Anterior cingulate cortex (tissue), 58 donors: ENCODE measurements at regions not wholly inside any gene's neighbourhood (a gene's known extent, or its start where the extent isn't known, plus 50 kb on each side); places are given as distances from the start of the nearest gene placed in this dataset.
A peak's percentile ranks its signal among the peaks of the same experiment; 100 is the strongest.

Source experiments
- DNase-seq, 58 donors: peaks; one replicate each; lab custom pipeline; 2025; lab: John Stamatoyannopoulos, UW

GRCh38 chr11:121711236-121711635 lies 258.5 kb upstream of the SORL1-AS1 start:
- DNase-seq, result no peak

GRCh38 chr11:121706884-121707420 lies 254.2 kb upstream of the SORL1-AS1 start:
- no peak for DNase-seq

- DNase-seq, result no peak
These were observed 250.4 kb upstream of the SORL1-AS1 start for GRCh38 chr11:121703201-121703600.

GRCh38 chr11:121700968-121701367 lies 248.2 kb upstream of the SORL1-AS1 start:
- DNase-seq, result no peak

GRCh38 chr11:121699801-121700200 lies 247.0 kb upstream of the SORL1-AS1 start:
- peak in 2 of 58 donors; percentile 7 to 51 for DNase-seq

- no peak for DNase-seq
These were observed 244.3 kb upstream of the SORL1-AS1 start for GRCh38 chr11:121696931-121697670.

- peak in 56 of 58 donors; percentile 10 to 85 (median 60) for DNase-seq
These were observed 243.6 kb upstream of the SORL1-AS1 start for GRCh38 chr11:121696177-121696871.

GRCh38 chr11:121692236-121692635 lies 239.5 kb upstream of the SORL1-AS1 start:
- DNase-seq, result peak in 1 of 58 donors; percentile 10

GRCh38 chr11:121688860-121689614 lies 236.3 kb upstream of the SORL1-AS1 start:
- DNase-seq, result no peak

- no peak for DNase-seq
These were observed 235.3 kb upstream of the SORL1-AS1 start for GRCh38 chr11:121688055-121688491.

- no peak for DNase-seq
These were observed 231.0 kb upstream of the SORL1-AS1 start for GRCh38 chr11:121683791-121684190.
